GM13976 (cell line): ENCODE measurements at regions not wholly inside any gene's neighbourhood (a gene's known extent, or its start where the extent isn't known, plus 50 kb on each side); places are given as distances from the start of the nearest gene placed in this dataset.

Experiments
- DNase-seq: peaks from one replicate; pipeline ENCODE4 v3.0.0; 2012; ENCODE audit warnings: low spot score
- in situ Hi-C: fragments of 300-500 bp; cut with MboI; formaldehyde crosslinking; loops from one replicate; pipeline ENCODE4 v1.12.0; 2022; ENCODE audit warnings: low sequenced_read_pairs, mixed read lengths, inconsistent platforms; ENCODE audit not compliant: unreplicated experiment
- TF ChIP-seq, protein P1 (sequence below): IDR thresholded peaks from 2 replicates; pipeline ENCODE4 v1.5.1; 2012; ENCODE audit warnings: borderline replicate concordance, mild to moderate bottlenecking; ENCODE audit not compliant: insufficient read depth; ENCODE audit errors: extremely low read depth, missing control alignments, control extremely low read depth

DNA sequence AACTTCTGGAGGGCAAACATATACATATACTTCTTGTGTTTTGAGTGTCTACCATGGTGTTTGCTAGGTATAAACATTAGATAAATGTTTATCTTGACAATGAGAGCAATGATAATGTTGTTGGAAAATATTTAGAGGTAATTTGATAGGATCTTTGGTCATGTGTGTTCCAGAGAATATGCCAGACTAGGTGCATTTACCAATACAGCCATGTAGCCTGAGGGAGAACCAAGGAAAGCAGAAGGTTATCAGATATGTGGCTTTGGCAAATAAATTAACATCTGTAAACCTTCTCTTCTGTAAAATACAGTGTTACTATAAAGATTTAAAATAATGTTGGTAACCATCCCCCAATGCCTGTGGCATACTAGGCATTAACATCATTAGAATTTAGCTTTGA lies 226.8 kb downstream of the C11orf87 start:
- TF ChIP-seq, protein P1, sequence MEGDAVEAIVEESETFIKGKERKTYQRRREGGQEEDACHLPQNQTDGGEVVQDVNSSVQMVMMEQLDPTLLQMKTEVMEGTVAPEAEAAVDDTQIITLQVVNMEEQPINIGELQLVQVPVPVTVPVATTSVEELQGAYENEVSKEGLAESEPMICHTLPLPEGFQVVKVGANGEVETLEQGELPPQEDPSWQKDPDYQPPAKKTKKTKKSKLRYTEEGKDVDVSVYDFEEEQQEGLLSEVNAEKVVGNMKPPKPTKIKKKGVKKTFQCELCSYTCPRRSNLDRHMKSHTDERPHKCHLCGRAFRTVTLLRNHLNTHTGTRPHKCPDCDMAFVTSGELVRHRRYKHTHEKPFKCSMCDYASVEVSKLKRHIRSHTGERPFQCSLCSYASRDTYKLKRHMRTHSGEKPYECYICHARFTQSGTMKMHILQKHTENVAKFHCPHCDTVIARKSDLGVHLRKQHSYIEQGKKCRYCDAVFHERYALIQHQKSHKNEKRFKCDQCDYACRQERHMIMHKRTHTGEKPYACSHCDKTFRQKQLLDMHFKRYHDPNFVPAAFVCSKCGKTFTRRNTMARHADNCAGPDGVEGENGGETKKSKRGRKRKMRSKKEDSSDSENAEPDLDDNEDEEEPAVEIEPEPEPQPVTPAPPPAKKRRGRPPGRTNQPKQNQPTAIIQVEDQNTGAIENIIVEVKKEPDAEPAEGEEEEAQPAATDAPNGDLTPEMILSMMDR = no peak
- no peak for DNase-seq
- in situ Hi-C loops = no loop called here

DNA sequence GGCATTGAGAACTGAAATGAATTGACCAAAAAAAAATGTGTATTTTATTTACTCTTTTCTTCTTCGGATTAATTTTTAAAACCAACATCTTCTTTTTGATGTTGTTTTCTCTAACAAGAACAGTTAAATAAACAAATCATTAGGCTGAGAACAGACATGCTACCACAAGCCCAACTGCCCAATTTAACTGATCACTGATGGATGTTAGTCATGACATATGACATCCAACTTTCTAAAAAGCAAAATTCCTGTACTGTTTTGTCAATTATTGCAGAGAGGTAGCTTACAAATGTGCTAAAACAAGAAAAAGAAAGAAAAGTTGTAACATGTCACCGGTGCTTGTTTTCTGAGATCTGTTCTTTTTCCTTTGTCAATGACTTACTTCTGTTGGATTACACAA lies 232.1 kb downstream of the C11orf87 start:
- in situ Hi-C loops = no loop called here
- TF ChIP-seq, protein P1 = no peak
- no peak for DNase-seq

- TF ChIP-seq, protein P1 = no peak
- DNase-seq = no peak
- in situ Hi-C loops = no loop called here
Observed at GRCh38 chr11:109658190-109658589, 236.2 kb downstream of the C11orf87 start.

DNA sequence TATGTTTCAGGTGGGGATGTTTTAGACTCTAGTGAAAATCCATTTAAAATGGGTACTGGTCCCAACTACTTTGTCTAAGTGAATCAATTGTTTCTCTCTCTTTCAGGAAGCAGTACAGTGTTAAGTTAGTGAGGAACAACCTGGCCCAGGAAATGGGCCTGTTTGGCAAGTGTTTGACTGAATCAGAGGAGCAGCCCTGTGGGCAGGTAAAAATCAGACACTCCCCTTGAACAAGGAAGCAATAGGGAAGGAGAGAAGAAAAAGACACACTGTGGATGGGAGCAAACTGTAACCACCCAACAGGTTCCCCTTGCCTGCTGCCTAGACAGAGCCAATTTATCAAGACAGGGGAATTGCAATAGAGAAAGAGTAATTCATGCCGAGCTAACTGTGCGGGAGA lies 245.7 kb downstream of the C11orf87 start:
- TF ChIP-seq, protein P1 = no peak
- no peak for DNase-seq
- in situ Hi-C loops = no loop called here

GRCh38 chr11:109668973-109669634 lies 247.1 kb downstream of the C11orf87 start:
- no peak for DNase-seq
- in situ Hi-C loops = no loop called here
- TF ChIP-seq, protein P1 = no peak

GRCh38 chr11:109677231-109677630 lies 255.2 kb downstream of the C11orf87 start:
- in situ Hi-C loops = loop anchor here (25.0 kb wide), 1 partner anchor 965 kb away; no protein-coding TSS in a partner anchor
- DNase-seq = no peak
- TF ChIP-seq, protein P1 = no peak
